ENCODE measurements at regions not wholly inside any gene's neighbourhood (a gene's known extent, or its start where the extent isn't known, plus 50 kb on each side); places are given as distances from the start of the nearest gene placed in this dataset.

- no peaks in the 10 kb centered on the region for H3K4me1 ChIP-seq (ENCODE audit: control insufficient read depth, insufficient read depth, low read length)
- H3K27ac ChIP-seq (ENCODE audit: extremely low read depth, low read depth, low read length), result no peak overlapping the region
- TF ChIP-seq KLF17 (tag by site-specific recombination; IDR thresholded peaks at IDR 0.05), result no peak
- TF ChIP-seq PRDM4 (tag by site-specific recombination; IDR thresholded peaks at IDR 0.05), result no peak
- no peak for TF ChIP-seq KLF7 (tag by site-specific recombination; IDR thresholded peaks at IDR 0.05; ENCODE audit: borderline replicate concordance)
- TF ChIP-seq ZNF555 (tag by site-specific recombination; conservative IDR thresholded peaks at IDR 0.05), result no peak
- TF ChIP-seq ZNF112 (tag by site-specific recombination; IDR thresholded peaks at IDR 0.05), result no peak
- TF ChIP-seq ELK4 (IDR thresholded peaks at IDR 0.05; ENCODE audit: borderline replicate concordance, low read depth, low read length), result no peak
- no peak for TF ChIP-seq ZNF394 (tag by site-specific recombination; IDR thresholded peaks at IDR 0.05; ENCODE audit: borderline replicate concordance)
- no peak for TF ChIP-seq ZNF37A (tag by site-specific recombination; IDR thresholded peaks at IDR 0.05)
- TF ChIP-seq ZNF18 (tag by site-specific recombination; IDR thresholded peaks at IDR 0.05), result no peak
- no peak for TF ChIP-seq ZNF692 (tag by site-specific recombination; IDR thresholded peaks at IDR 0.05)
- no peak for TF ChIP-seq ZNF596 (tag by site-specific recombination; IDR thresholded peaks at IDR 0.05)
- TF ChIP-seq ZNF292 (tag by site-specific recombination; IDR thresholded peaks at IDR 0.05; ENCODE audit: borderline replicate concordance, low read depth), result no peak
- CTCF ChIA-PET, result no interaction called here
- no peaks in the 10 kb centered on the region for H3K9me3 ChIP-seq (ENCODE audit: control insufficient read depth, insufficient read depth, low read depth, low read length)
- POLR2A ChIA-PET, result no interaction called here
- no peak overlapping the region for H3K4me3 ChIP-seq (ENCODE audit: low read depth, low read length)
- H3K36me3 ChIP-seq (ENCODE audit: control insufficient read depth in 2 of 2, insufficient read depth in 1 of 2, low read length in 2 of 2), result no peaks in the 10 kb centered on the region
Observed at GRCh38 chr1:176271572-176271971, 64.5 kb upstream of the COP1 start.

Measured in HEK293 (cell line).